Endothelial cell of umbilical vein (primary cell): ENCODE measurements at regions not wholly inside any gene's neighbourhood (a gene's known extent, or its start where the extent isn't known, plus 50 kb on each side); places are given as distances from the start of the nearest gene placed in this dataset.

Experiments
- BruUV-seq: library from RNA; stranded (reverse); fragments of 400-500 nt; replicated peaks from 2 replicates; lab custom pipeline; 2021; lab: Mats Ljungman, UMichigan
- CTCF ChIA-PET: fragments of 300-600, 350-600 bp; sonication (Branson Sonifier 250); formaldehyde crosslinking; loops from one replicate; lab custom pipeline; 2021; ENCODE audit warnings: antibody characterized with exemption, inconsistent platforms; lab: Charles Lee
- POLR2A ChIA-PET: fragments of 300-600, 350-600 bp; sonication (Branson Sonifier 250); formaldehyde crosslinking; loops from one replicate; lab custom pipeline; 2021; ENCODE audit warnings: antibody characterized with exemption, inconsistent platforms; lab: Charles Lee
- DNase-seq: peaks from one replicate; pipeline ENCODE4 v3.0.0-alpha.2; 2011; ENCODE audit warnings: low read depth, low spot score
- FAIRE-seq: peaks from 2 replicates; lab custom pipeline; 2011; peaks lifted over from hg19 to GRCh38; lab: Jason Lieb, UNC
- H2AFZ ChIP-seq: 2 replicates; pipeline ENCODE4 v1.6.0; 2012; ENCODE audit warnings: low read depth, low read length, control low read depth, inconsistent platforms
- H3K27ac ChIP-seq: 2 replicates; pipeline ENCODE4 v1.5.1; 2011; ENCODE audit warnings: low read depth, mild to moderate bottlenecking, control low read depth, low read length, moderate library complexity; ENCODE audit not compliant: insufficient read depth
- H3K27me3 ChIP-seq, 2 experiments: 2 replicates each; pipeline versions ENCODE4 v1.6.0 to v1.6.1; 2011; ENCODE audit warnings: low read length in 2 of 2, mixed read lengths in 1 of 2; ENCODE audit not compliant: control insufficient read depth in 2 of 2, insufficient read depth in 2 of 2
- H3K36me3 ChIP-seq, 2 experiments: 2 replicates in 1 of 2; 3 replicates in 1 of 2; pipeline ENCODE4 v1.5.1; 2011; ENCODE audit warnings: low read length in 2 of 2, mild to moderate bottlenecking in 1 of 2, moderate library complexity in 1 of 2; ENCODE audit not compliant: control insufficient read depth in 2 of 2, insufficient read depth in 2 of 2; ENCODE audit errors: extremely low read depth in 1 of 2
- H3K4me1 ChIP-seq: 3 replicates; pipeline ENCODE4 v1.5.1; 2011; ENCODE audit warnings: mild to moderate bottlenecking, low read length; ENCODE audit not compliant: control insufficient read depth, insufficient read depth; ENCODE audit errors: extremely low read depth
- H3K4me2 ChIP-seq: 2 replicates; pipeline ENCODE4 v1.6.1; 2011; ENCODE audit warnings: low read length, control low read depth, mixed read lengths; ENCODE audit not compliant: insufficient read depth
- H3K4me3 ChIP-seq, 3 experiments: fragments of 200-600 bp in 1 of 3; sonication (generic), shearing (Covaris generic) in 1 of 3; replicated peaks in 1 of 3; 2 replicates each; pipeline ENCODE4 v1.5.1; 2011 to 2016; ENCODE audit warnings: control low read depth in 3 of 3, low read length in 3 of 3, mild to moderate bottlenecking in 2 of 3, inconsistent platforms in 1 of 3, low read depth in 1 of 3, moderate library complexity in 1 of 3; ENCODE audit not compliant: insufficient read depth in 1 of 3
- H3K79me2 ChIP-seq: 2 replicates; pipeline ENCODE4 v1.6.0; 2012; ENCODE audit warnings: low read length, inconsistent platforms; ENCODE audit not compliant: control insufficient read depth, insufficient read depth
- H3K9ac ChIP-seq: replicated peaks from 2 replicates; pipeline ENCODE3; 2011; ENCODE audit warnings: low read length, control low read depth; ENCODE audit not compliant: insufficient read depth; ENCODE audit errors: extremely low read depth
- H3K9me1 ChIP-seq: replicated peaks from 3 replicates; pipeline ENCODE4 v1.6.0; 2011; ENCODE audit warnings: mild to moderate bottlenecking, low read length; ENCODE audit not compliant: control insufficient read depth, insufficient read depth; ENCODE audit errors: extremely low read depth
- H3K9me3 ChIP-seq: replicated peaks from 2 replicates; pipeline ENCODE4 v1.5.1; 2012; ENCODE audit warnings: low read length, inconsistent platforms; ENCODE audit not compliant: control insufficient read depth, insufficient read depth
- H4K20me1 ChIP-seq: replicated peaks from 2 replicates; pipeline ENCODE3; 2011; ENCODE audit warnings: mild to moderate bottlenecking, low read length; ENCODE audit not compliant: control insufficient read depth, insufficient read depth; ENCODE audit errors: extremely low read depth
- EZH2 ChIP-seq: IDR thresholded peaks from 2 replicates; pipeline ENCODE4 v1.6.1; 2012; ENCODE audit warnings: borderline replicate concordance, low read depth, mild to moderate bottlenecking, moderate library complexity, low read length, inconsistent platforms; ENCODE audit not compliant: severe bottlenecking
- GATA2 ChIP-seq: IDR thresholded peaks from 2 replicates; pipeline ENCODE4 v1.7.0; 2011; ENCODE audit warnings: low read depth, mild to moderate bottlenecking, moderate library complexity, mixed read lengths, low read length; ENCODE audit not compliant: insufficient read length, insufficient read depth
- JUN ChIP-seq: IDR thresholded peaks from 2 replicates; pipeline ENCODE4 v1.6.1; 2011; ENCODE audit warnings: borderline replicate concordance, low read depth; ENCODE audit not compliant: insufficient read length, insufficient read depth
- dilution Hi-C: fragments of 300-500 bp; cut with MboI; formaldehyde crosslinking; loops from one replicate; pipeline ENCODE4 v1.15.0; 2019; ENCODE audit warnings: low sequenced_read_pairs; ENCODE audit not compliant: extremely low pct_ligation_motif_present
- intact Hi-C: fragments of 100-400 bp; cut with micrococcal nuclease; formaldehyde crosslinking; loops from one replicate; pipeline ENCODE4 v1.10.0; 2022

DNA sequence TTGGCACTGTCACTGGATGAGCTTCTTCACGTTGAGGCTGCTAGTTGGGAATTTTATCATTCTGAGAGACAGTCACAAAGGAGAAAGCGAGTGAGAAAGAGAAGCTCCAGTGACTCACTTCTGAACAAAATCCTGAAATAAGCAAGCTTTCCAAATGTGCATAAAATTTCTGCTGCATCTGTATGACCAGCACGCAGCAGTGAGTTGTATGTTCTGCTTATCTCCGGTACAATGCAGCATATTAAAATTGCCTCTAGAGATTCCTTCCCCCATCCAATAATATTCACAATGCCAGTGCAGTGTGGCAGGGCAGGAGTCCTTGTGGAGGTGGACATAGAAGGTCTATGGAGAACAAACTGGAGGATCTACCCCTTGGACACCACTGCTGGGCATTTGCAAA, 290.5 kb downstream of the ADGB start:
- dilution Hi-C loops (no loop called here), intact Hi-C loops (no loop called here)
- ChIA-PET POLR2A (no interaction called here), CTCF (interaction anchor here (0.8 kb wide), 1 partner anchor 17 kb away, joined by 3 read pairs; no protein-coding TSS in a partner anchor)
- H3K9me3 ChIP-seq: no peaks in the 10 kb centered on the region
- no peak for FAIRE-seq
- no peak overlapping the region for H3K4me2 ChIP-seq
- H3K9me1 ChIP-seq: no peaks in the 10 kb centered on the region
- BruUV-seq: no TSS peak
- H2AFZ ChIP-seq: no peak overlapping the region
- TF ChIP-seq EZH2: no peak
- TF ChIP-seq JUN: no peak
- H3K9ac ChIP-seq: no peak overlapping the region
- H3K36me3 ChIP-seq: no peaks in the 10 kb centered on the region
- no peak overlapping the region for H3K4me3 ChIP-seq
- no peak overlapping the region for H3K27ac ChIP-seq
- no peaks in the 10 kb centered on the region for H4K20me1 ChIP-seq
- H3K79me2 ChIP-seq: no peaks in the 10 kb centered on the region
- DNase-seq: no peak
- H3K4me1 ChIP-seq: peaks cover 11% of the 10 kb centered on the region
- H3K27me3 ChIP-seq: no peaks in the 10 kb centered on the region

- no peak overlapping the region for H2AFZ ChIP-seq
- POLR2A ChIA-PET: no interaction called here
- H3K79me2 ChIP-seq: no peaks in the 10 kb centered on the region
- H3K9ac ChIP-seq: no peak overlapping the region
- no peaks in the 10 kb centered on the region for H3K9me1 ChIP-seq
- dilution Hi-C loops: no loop called here
- H3K27ac ChIP-seq: no peak overlapping the region
- no peak for DNase-seq
- no peaks in the 10 kb centered on the region for H4K20me1 ChIP-seq
- H3K27me3 ChIP-seq: no peaks in the 10 kb centered on the region
- intact Hi-C loops: no loop called here
- BruUV-seq: no TSS peak
- no peaks in the 10 kb centered on the region for H3K36me3 ChIP-seq
- no peaks in the 10 kb centered on the region for H3K9me3 ChIP-seq
- CTCF ChIA-PET: no interaction called here
- H3K4me3 ChIP-seq: no peak overlapping the region
- no peak for TF ChIP-seq GATA2
- FAIRE-seq: no peak
- H3K4me2 ChIP-seq: no peak overlapping the region
- peaks cover 11% of the 10 kb centered on the region for H3K4me1 ChIP-seq
Measured at GRCh38 chr6:146890172-146890571, 291.4 kb downstream of the ADGB start.
